OCI-LY7 (cell line): ENCODE measurements at regions not wholly inside any gene's neighbourhood (a gene's known extent, or its start where the extent isn't known, plus 50 kb on each side); places are given as distances from the start of the nearest gene placed in this dataset.

ENCODE experiments used
- BruUV-seq: library from RNA; stranded (reverse); fragments of 400-500 nt; replicated peaks from 2 replicates; lab custom pipeline; 2021; lab: Mats Ljungman, UMichigan
- CTCF ChIA-PET: fragments of 300-600 bp; sonication (Branson Sonifier 250); formaldehyde crosslinking; loops from one replicate; lab custom pipeline; 2022; ENCODE audit warnings: antibody characterized with exemption; ENCODE audit not compliant: unreplicated experiment; lab: Charles Lee
- POLR2A ChIA-PET: fragments of 300-600 bp; sonication (Branson Sonifier 250); formaldehyde crosslinking; loops from one replicate; lab custom pipeline; 2022; ENCODE audit warnings: antibody characterized with exemption; lab: Charles Lee
- DNase-seq: peaks from one replicate; pipeline ENCODE4 v3.0.0-alpha.2; 2015; ENCODE audit warnings: low spot score
- H2AFZ ChIP-seq: fragments of 200-600 bp; sonication (generic), shearing (Covaris generic); 2 replicates; pipeline ENCODE4 v1.6.1; 2014; ENCODE audit warnings: mild to moderate bottlenecking, antibody characterized with exemption, low read length, moderate library complexity
- H3K27ac ChIP-seq: fragments of 200-600 bp; sonication (generic); 2 replicates; pipeline ENCODE4 v1.5.1; 2014; ENCODE audit warnings: mixed run types, low read depth, mild to moderate bottlenecking, moderate library complexity, low read length, inconsistent platforms; ENCODE audit not compliant: poor library complexity, severe bottlenecking
- H3K36me3 ChIP-seq: fragments of 200-600 bp; sonication (generic); 2 replicates; pipeline ENCODE4 v1.6.1; 2014; ENCODE audit warnings: mild to moderate bottlenecking, antibody characterized with exemption, low read length, moderate library complexity, mixed read lengths; ENCODE audit not compliant: insufficient read depth
- H3K4me1 ChIP-seq: fragments of 200-600 bp; sonication (generic); 2 replicates; pipeline ENCODE4 v1.5.1; 2014; ENCODE audit warnings: mild to moderate bottlenecking, low read length; ENCODE audit not compliant: insufficient read depth, poor library complexity, severe bottlenecking
- H3K4me2 ChIP-seq: fragments of 200-600 bp; sonication (generic); 2 replicates; pipeline ENCODE4 v1.6.1; 2014; ENCODE audit warnings: mild to moderate bottlenecking, low read length
- H3K4me3 ChIP-seq: fragments of 200-600 bp; sonication (generic); 2 replicates; pipeline ENCODE4 v1.5.1; 2014; ENCODE audit warnings: mild to moderate bottlenecking, low read depth, low read length; ENCODE audit not compliant: poor library complexity, severe bottlenecking
- H3K79me2 ChIP-seq: fragments of 200-600 bp; sonication (generic); 2 replicates; pipeline ENCODE4 v1.6.1; 2016; ENCODE audit warnings: low read depth, mild to moderate bottlenecking, low read length, moderate library complexity, mixed read lengths; ENCODE audit not compliant: insufficient read depth
- H3K9me2 ChIP-seq: fragments of 200-600 bp; sonication (generic); 2 replicates; pipeline ENCODE4 v1.6.1; 2016; ENCODE audit warnings: mild to moderate bottlenecking, low read length, mixed read lengths; ENCODE audit not compliant: insufficient read depth
- H3K9me3 ChIP-seq: fragments of 200-600 bp; sonication (generic); 2 replicates; pipeline ENCODE4 v1.6.1; 2014; ENCODE audit warnings: mild to moderate bottlenecking, mixed run types, low read length, mixed read lengths
- H4K20me1 ChIP-seq: fragments of 200-600 bp; sonication (generic); 2 replicates; pipeline ENCODE4 v1.6.1; 2014; ENCODE audit warnings: mild to moderate bottlenecking, antibody characterized with exemption, low read length, moderate library complexity, mixed read lengths; ENCODE audit not compliant: insufficient read depth
- EZH2phosphoT487 ChIP-seq: fragments of 200-600 bp; sonication (generic); IDR thresholded peaks from 2 replicates; pipeline ENCODE4 v1.6.1; 2018; ENCODE audit warnings: low read depth, borderline replicate concordance, mild to moderate bottlenecking, mixed run types, antibody characterized with exemption, low read length, moderate library complexity, mixed read lengths
- intact Hi-C: fragments of 100-400 bp; cut with micrococcal nuclease; formaldehyde crosslinking; loops from one replicate; pipeline ENCODE4 v1.10.0; 2022; ENCODE audit not compliant: unreplicated experiment
- TF ChIP-seq, protein P1 (sequence below): fragments of 200-600 bp; sonication (generic); conservative IDR thresholded peaks from 2 replicates; pipeline ENCODE4 v1.5.1; 2014; ENCODE audit warnings: mild to moderate bottlenecking, antibody characterized with exemption, low read length, moderate library complexity, mixed read lengths

DNA sequence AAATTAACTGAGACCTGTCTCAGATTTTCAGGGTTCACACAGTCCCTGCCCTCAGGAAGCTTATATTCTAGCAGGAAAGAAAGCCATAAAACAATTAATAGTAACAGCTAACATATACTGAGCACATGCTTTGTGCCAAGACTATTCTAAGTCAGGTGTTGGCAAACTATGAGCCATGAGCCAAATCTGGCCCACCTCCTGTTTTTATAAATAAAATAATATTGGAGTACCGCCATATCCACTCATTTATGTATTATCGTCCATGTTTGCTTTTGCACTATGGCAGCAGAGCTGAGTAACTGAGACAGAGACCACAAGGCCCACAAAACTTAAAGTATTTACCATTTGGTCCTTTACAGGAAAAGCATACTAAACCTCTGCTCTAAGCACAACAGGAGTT, 83.3 kb upstream of the TRIO start:
- no peak for TF ChIP-seq EZH2phosphoT487
- TF ChIP-seq, protein P1, sequence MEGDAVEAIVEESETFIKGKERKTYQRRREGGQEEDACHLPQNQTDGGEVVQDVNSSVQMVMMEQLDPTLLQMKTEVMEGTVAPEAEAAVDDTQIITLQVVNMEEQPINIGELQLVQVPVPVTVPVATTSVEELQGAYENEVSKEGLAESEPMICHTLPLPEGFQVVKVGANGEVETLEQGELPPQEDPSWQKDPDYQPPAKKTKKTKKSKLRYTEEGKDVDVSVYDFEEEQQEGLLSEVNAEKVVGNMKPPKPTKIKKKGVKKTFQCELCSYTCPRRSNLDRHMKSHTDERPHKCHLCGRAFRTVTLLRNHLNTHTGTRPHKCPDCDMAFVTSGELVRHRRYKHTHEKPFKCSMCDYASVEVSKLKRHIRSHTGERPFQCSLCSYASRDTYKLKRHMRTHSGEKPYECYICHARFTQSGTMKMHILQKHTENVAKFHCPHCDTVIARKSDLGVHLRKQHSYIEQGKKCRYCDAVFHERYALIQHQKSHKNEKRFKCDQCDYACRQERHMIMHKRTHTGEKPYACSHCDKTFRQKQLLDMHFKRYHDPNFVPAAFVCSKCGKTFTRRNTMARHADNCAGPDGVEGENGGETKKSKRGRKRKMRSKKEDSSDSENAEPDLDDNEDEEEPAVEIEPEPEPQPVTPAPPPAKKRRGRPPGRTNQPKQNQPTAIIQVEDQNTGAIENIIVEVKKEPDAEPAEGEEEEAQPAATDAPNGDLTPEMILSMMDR = no peak
- no peaks in the 10 kb centered on the region for H3K36me3 ChIP-seq
- no peaks in the 10 kb centered on the region for H3K79me2 ChIP-seq
- no peak overlapping the region for H3K27ac ChIP-seq
- no peaks in the 10 kb centered on the region for H3K9me2 ChIP-seq
- intact Hi-C loops = no loop called here
- no peak overlapping the region for H3K4me3 ChIP-seq
- no peaks in the 10 kb centered on the region for H3K4me1 ChIP-seq
- DNase-seq = no peak
- no TSS peak for BruUV-seq
- CTCF ChIA-PET = no interaction called here
- POLR2A ChIA-PET = no interaction called here
- H2AFZ ChIP-seq = no peak overlapping the region
- no peak overlapping the region for H3K4me2 ChIP-seq
- H3K9me3 ChIP-seq = no peaks in the 10 kb centered on the region
- no peaks in the 10 kb centered on the region for H4K20me1 ChIP-seq

DNA sequence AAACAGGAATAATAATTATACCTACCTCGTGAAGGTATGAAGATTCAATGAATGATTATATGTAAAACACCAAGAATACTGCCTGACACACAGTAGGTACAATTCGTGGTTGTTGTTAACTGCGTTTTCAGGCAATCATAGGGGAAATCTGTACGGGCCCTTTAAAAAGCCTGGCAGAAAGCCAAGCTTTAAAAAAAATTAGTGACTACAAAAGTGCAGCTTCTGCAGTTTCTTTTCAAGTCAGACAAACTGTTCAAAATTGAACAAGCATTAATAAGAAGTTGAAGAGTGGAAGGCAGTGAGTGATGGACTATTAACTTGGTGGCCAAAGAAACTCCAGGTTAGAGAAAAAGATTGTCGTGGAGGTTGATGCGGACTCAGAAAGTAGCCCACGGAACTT, 85.9 kb upstream of the TRIO start:
- Histone ChIP-seq H4K20me1 (no peaks in the 10 kb centered on the region), H3K4me1 (no peaks in the 10 kb centered on the region), H3K9me2 (no peaks in the 10 kb centered on the region), H2AFZ (no peak overlapping the region), H3K9me3 (no peaks in the 10 kb centered on the region), H3K36me3 (no peaks in the 10 kb centered on the region), H3K79me2 (no peaks in the 10 kb centered on the region), H3K4me3 (no peak overlapping the region), H3K27ac (no peak overlapping the region), H3K4me2 (no peak overlapping the region)
- ChIA-PET POLR2A (no interaction called here), CTCF (no interaction called here)
- intact Hi-C loops = no loop called here
- TF ChIP-seq, protein P1 = no peak
- no peak for TF ChIP-seq EZH2phosphoT487
- DNase-seq = no peak
- no TSS peak for BruUV-seq

DNA sequence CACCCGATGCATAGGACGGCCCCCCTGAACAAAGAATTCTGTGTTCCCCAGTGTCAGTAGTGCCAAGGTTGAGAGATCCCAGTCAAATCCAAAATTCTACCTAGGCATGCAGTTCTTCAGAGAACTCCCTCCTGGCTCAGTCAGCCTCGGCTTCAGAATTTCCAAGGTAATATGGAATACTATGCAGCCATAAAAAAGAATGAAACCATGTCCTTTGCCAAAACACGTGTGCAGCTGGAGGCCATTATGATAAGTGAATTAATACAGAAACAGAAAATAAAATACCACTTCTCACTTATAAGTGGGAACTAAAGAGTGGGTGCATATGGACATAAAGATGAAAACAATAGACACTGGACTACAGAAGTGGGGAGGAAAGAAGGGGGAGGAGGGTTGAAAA, 87.1 kb upstream of the TRIO start:
- ChIA-PET POLR2A (no interaction called here), CTCF (no interaction called here)
- Histone ChIP-seq H3K9me3 (no peaks in the 10 kb centered on the region), H3K27ac (no peak overlapping the region), H3K36me3 (no peaks in the 10 kb centered on the region), H3K79me2 (no peaks in the 10 kb centered on the region), H3K4me3 (no peak overlapping the region), H3K4me1 (no peaks in the 10 kb centered on the region), H3K4me2 (no peak overlapping the region), H4K20me1 (no peaks in the 10 kb centered on the region), H3K9me2 (no peaks in the 10 kb centered on the region), H2AFZ (no peak overlapping the region)
- no peak for DNase-seq
- TF ChIP-seq, protein P1 = no peak
- no TSS peak for BruUV-seq
- intact Hi-C loops = no loop called here
